Keratinocyte (primary cell): ENCODE measurements at regions not wholly inside any gene's neighbourhood (a gene's known extent, or its start where the extent isn't known, plus 50 kb on each side); places are given as distances from the start of the nearest gene placed in this dataset.

Experiments
- DNase-seq: peaks from one replicate; pipeline ENCODE4 v3.0.0-alpha.2; 2011; ENCODE audit warnings: low read depth, missing footprints, low spot score
- FAIRE-seq: peaks from 2 replicates; lab custom pipeline; 2011; peaks lifted over from hg19 to GRCh38; lab: Jason Lieb, UNC
- H2AFZ ChIP-seq: 2 replicates; pipeline ENCODE4 v1.6.0; 2012; ENCODE audit warnings: low read length, control low read depth, inconsistent platforms; ENCODE audit not compliant: control insufficient read depth
- H3K27ac ChIP-seq: 2 replicates; pipeline ENCODE4 v1.5.1; 2011; ENCODE audit warnings: low read length; ENCODE audit not compliant: control insufficient read depth, insufficient read depth
- H3K27me3 ChIP-seq: 3 replicates; pipeline ENCODE4 v1.6.0; 2011; ENCODE audit warnings: low read length; ENCODE audit not compliant: control insufficient read depth, insufficient read depth; ENCODE audit errors: extremely low read depth
- H3K36me3 ChIP-seq, 2 experiments: 2 replicates in 1 of 2; 3 replicates in 1 of 2; pipeline ENCODE4 v1.5.1; 2011; ENCODE audit warnings: low read length in 2 of 2, mild to moderate bottlenecking in 1 of 2; ENCODE audit not compliant: control insufficient read depth in 2 of 2, insufficient read depth in 2 of 2; ENCODE audit errors: extremely low read depth in 1 of 2
- H3K4me1 ChIP-seq: 3 replicates; pipeline ENCODE4 v1.5.1; 2011; ENCODE audit warnings: low read length; ENCODE audit not compliant: control insufficient read depth, insufficient read depth; ENCODE audit errors: extremely low read depth
- H3K4me2 ChIP-seq: 3 replicates; pipeline ENCODE4 v1.6.0; 2011; ENCODE audit warnings: low read depth, low read length; ENCODE audit not compliant: control insufficient read depth, insufficient read depth; ENCODE audit errors: extremely low read depth
- H3K4me3 ChIP-seq, 3 experiments: fragments of 200-600 bp in 1 of 3; sonication (generic) in 1 of 3; 2 replicates in 2 of 3; 3 replicates in 1 of 3; pipeline ENCODE4 v1.5.1; 2011 to 2016; ENCODE audit warnings: low read length in 3 of 3, mild to moderate bottlenecking in 3 of 3, control low read depth in 2 of 3, inconsistent platforms in 1 of 3, low read depth in 1 of 3, mixed read lengths in 1 of 3, mixed run types in 1 of 3, moderate library complexity in 1 of 3; ENCODE audit not compliant: control insufficient read depth in 2 of 3, insufficient read depth in 2 of 3; ENCODE audit errors: extremely low read depth in 1 of 3
- H3K79me2 ChIP-seq: 2 replicates; pipeline ENCODE4 v1.6.0; 2012; ENCODE audit warnings: low read length; ENCODE audit not compliant: control insufficient read depth, insufficient read depth
- H3K9ac ChIP-seq: 3 replicates; pipeline ENCODE4 v1.6.0; 2011; ENCODE audit warnings: low read length; ENCODE audit not compliant: control insufficient read depth, insufficient read depth; ENCODE audit errors: extremely low read depth
- H3K9me1 ChIP-seq: 3 replicates; pipeline ENCODE4 v1.6.0; 2011; ENCODE audit warnings: low read length; ENCODE audit not compliant: control insufficient read depth, insufficient read depth; ENCODE audit errors: extremely low read depth
- H3K9me3 ChIP-seq: 2 replicates; pipeline ENCODE4 v1.5.1; 2012; ENCODE audit warnings: low read depth, low read length; ENCODE audit not compliant: control insufficient read depth
- H4K20me1 ChIP-seq: 3 replicates; pipeline ENCODE4 v1.6.0; 2011; ENCODE audit warnings: low read length; ENCODE audit not compliant: control insufficient read depth, insufficient read depth; ENCODE audit errors: extremely low read depth
- CTCF ChIP-seq, 3 experiments: IDR thresholded peaks in 1 of 3; conservative IDR thresholded peaks in 1 of 3; optimal IDR thresholded peaks in 1 of 3; 2 replicates in 2 of 3; 3 replicates in 1 of 3; pipeline versions ENCODE3 to v1.5.1; 2011; ENCODE audit warnings: low read length in 3 of 3, mild to moderate bottlenecking in 3 of 3, moderate library complexity in 2 of 3, control low read depth in 1 of 3, inconsistent platforms in 1 of 3; ENCODE audit not compliant: insufficient read depth in 2 of 3; ENCODE audit errors: extremely low read depth in 1 of 3
- EZH2 ChIP-seq: IDR thresholded peaks from one replicate; pipeline ENCODE4 v1.6.1; 2012; ENCODE audit warnings: inconsistent platforms, mild to moderate bottlenecking, low read length, moderate library complexity
- dilution Hi-C: fragments of 300-500 bp; cut with MboI; formaldehyde crosslinking; loops from one replicate; pipeline ENCODE4 v1.7.0; 2020; ENCODE audit warnings: low sequenced_read_pairs; ENCODE audit not compliant: extremely low pct_ligation_motif_present

GRCh38 chr1:208343226-208343625 lies 99.0 kb upstream of the PLXNA2 start:
- no peaks in the 10 kb centered on the region for H4K20me1 ChIP-seq
- no peak overlapping the region for H3K4me3 ChIP-seq
- no peak overlapping the region for H3K4me2 ChIP-seq
- no peak overlapping the region for H3K27ac ChIP-seq
- dilution Hi-C loops, result no loop called here
- no peaks in the 10 kb centered on the region for H3K4me1 ChIP-seq
- no peak overlapping the region for H3K9ac ChIP-seq
- H3K9me3 ChIP-seq, result no peaks in the 10 kb centered on the region
- H3K9me1 ChIP-seq, result no peaks in the 10 kb centered on the region
- no peaks in the 10 kb centered on the region for H3K79me2 ChIP-seq
- DNase-seq, result no peak
- no peak overlapping the region for H2AFZ ChIP-seq
- H3K36me3 ChIP-seq, result no peaks in the 10 kb centered on the region
- no peak for FAIRE-seq
- TF ChIP-seq EZH2, result no peak
- no peak for TF ChIP-seq CTCF (optimal IDR thresholded peaks at IDR 0.05 in 1 of 3, IDR thresholded peaks at IDR 0.05 in 1 of 3, conservative IDR thresholded peaks at IDR 0.05 in 1 of 3; ENCODE audit: extremely low read depth in 1 of 3, insufficient read depth in 2 of 3, low read length in 3 of 3)
- H3K27me3 ChIP-seq, result peaks cover 30% of the 10 kb centered on the region

DNA sequence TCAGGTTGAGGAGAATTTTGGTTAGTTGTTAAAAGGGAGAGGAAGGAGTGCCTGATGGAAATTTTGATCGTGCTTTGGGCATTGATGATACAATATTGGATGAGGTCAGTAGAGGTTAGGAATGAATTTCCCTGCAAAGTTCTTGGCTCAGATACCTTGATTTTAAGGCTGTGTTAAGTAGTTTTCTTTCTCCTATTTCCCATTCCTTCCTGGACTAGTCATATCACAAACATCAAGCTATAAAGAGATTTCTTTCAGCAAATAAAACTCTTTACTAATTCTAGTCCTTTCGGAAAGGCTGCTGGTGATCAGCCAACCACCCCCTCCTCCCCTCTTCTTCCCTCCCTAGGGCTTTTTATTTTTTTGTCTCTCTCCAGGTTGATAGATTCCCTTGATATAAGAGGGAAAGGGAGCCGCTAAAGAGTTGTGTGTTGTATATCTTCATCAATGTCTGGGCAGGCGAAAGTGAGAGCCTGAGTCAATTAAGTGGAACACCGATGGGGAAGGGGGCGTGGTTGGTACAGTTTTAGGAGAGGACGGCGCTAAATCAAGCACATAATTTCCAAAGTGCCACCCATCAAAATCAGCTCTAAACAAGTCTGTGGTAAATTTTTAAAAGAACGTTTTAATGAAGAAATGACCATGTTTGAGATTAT lies 100.1 kb upstream of the PLXNA2 start:
- H3K27me3 ChIP-seq, result peaks cover 25% of the 10 kb centered on the region
- no peaks in the 10 kb centered on the region for H3K9me1 ChIP-seq
- H3K9ac ChIP-seq, result no peak overlapping the region
- no peak for TF ChIP-seq CTCF (optimal IDR thresholded peaks at IDR 0.05 in 1 of 3, IDR thresholded peaks at IDR 0.05 in 1 of 3, conservative IDR thresholded peaks at IDR 0.05 in 1 of 3; ENCODE audit: extremely low read depth in 1 of 3, insufficient read depth in 2 of 3, low read length in 3 of 3)
- no peaks in the 10 kb centered on the region for H3K9me3 ChIP-seq
- no peaks in the 10 kb centered on the region for H3K36me3 ChIP-seq
- DNase-seq (no peak), FAIRE-seq (no peak)
- H3K4me1 ChIP-seq, result no peaks in the 10 kb centered on the region
- dilution Hi-C loops, result no loop called here
- no peak overlapping the region for H3K27ac ChIP-seq
- no peak overlapping the region for H3K4me3 ChIP-seq
- no peak overlapping the region for H3K4me2 ChIP-seq
- no peaks in the 10 kb centered on the region for H3K79me2 ChIP-seq
- H4K20me1 ChIP-seq, result no peaks in the 10 kb centered on the region
- no peak overlapping the region for H2AFZ ChIP-seq
